Common myeloid progenitor, CD34-positive (primary cell): ENCODE measurements at regions not wholly inside any gene's neighbourhood (a gene's known extent, or its start where the extent isn't known, plus 50 kb on each side); places are given as distances from the start of the nearest gene placed in this dataset.
"Not testable (repeated sequence)": the region's sequence is repeated elsewhere in the genome, so short reads cannot be mapped to it uniquely, and the experiment has no call there.

Experiments
- CTCF ChIA-PET: fragments of 350-600 bp; sonication (Branson Sonifier 250); formaldehyde crosslinking; loops from one replicate; lab custom pipeline; 2021; ENCODE audit warnings: antibody characterized with exemption; lab: Charles Lee
- POLR2A ChIA-PET: fragments of 350-600 bp; sonication (Branson Sonifier 250); formaldehyde crosslinking; loops from one replicate; lab custom pipeline; 2021; ENCODE audit warnings: antibody characterized with exemption; lab: Charles Lee
- DNase-seq, 3 donors: peaks; one replicate each; pipeline versions ENCODE4 v3.0.0 to v3.0.0-alpha.2; 2013
- H3K27ac ChIP-seq, 2 experiments: 1 replicate in 1 of 2; 2 replicates in 1 of 2; pipeline ENCODE4 v1.7.0; 2013; ENCODE audit warnings: inconsistent platforms in 2 of 2, low read length in 2 of 2, mild to moderate bottlenecking in 2 of 2, low read depth in 1 of 2, moderate library complexity in 1 of 2; ENCODE audit not compliant: severe bottlenecking in 2 of 2, insufficient read depth in 1 of 2, poor library complexity in 1 of 2
- H3K27me3 ChIP-seq, 5 experiments: replicated peaks in 2 of 5; 1 replicate in 3 of 5; 2 replicates in 2 of 5; pipeline versions ENCODE4 v1.6.1 to v1.7.0; 2013; ENCODE audit warnings: low read length in 4 of 5, mild to moderate bottlenecking in 2 of 5, moderate library complexity in 2 of 5, inconsistent platforms in 1 of 5; ENCODE audit not compliant: insufficient read depth in 5 of 5, control insufficient read depth in 4 of 5
- H3K36me3 ChIP-seq, 4 experiments: 1 replicate in 2 of 4; 2 replicates in 2 of 4; pipeline versions ENCODE4 v1.6.1 to v1.7.0; 2013; ENCODE audit warnings: low read length in 3 of 4, control low read depth in 1 of 4, mild to moderate bottlenecking in 1 of 4; ENCODE audit not compliant: control insufficient read depth in 4 of 4, insufficient read depth in 4 of 4
- H3K4me1 ChIP-seq, 4 experiments: 1 replicate in 3 of 4; 2 replicates in 1 of 4; pipeline versions ENCODE4 v1.6.1 to v1.7.1; 2013; ENCODE audit warnings: low read length in 3 of 4, mild to moderate bottlenecking in 3 of 4, control low read depth in 1 of 4, inconsistent platforms in 1 of 4, moderate library complexity in 1 of 4; ENCODE audit not compliant: control insufficient read depth in 4 of 4, insufficient read depth in 4 of 4; ENCODE audit errors: control extremely low read depth in 1 of 4
- H3K4me3 ChIP-seq, 7 experiments: 1 replicate in 4 of 7; 2 replicates in 3 of 7; pipeline versions ENCODE4 v1.5.1 to v1.7.0; 2013; ENCODE audit warnings: mild to moderate bottlenecking in 7 of 7, low read length in 6 of 7, moderate library complexity in 6 of 7, inconsistent platforms in 2 of 7, low read depth in 2 of 7, control low read depth in 1 of 7; ENCODE audit not compliant: insufficient read depth in 4 of 7, control insufficient read depth in 1 of 7; ENCODE audit errors: extremely low read depth in 1 of 7
- H3K9me3 ChIP-seq, 5 experiments: 1 replicate in 4 of 5; 2 replicates in 1 of 5; pipeline versions ENCODE4 v1.6.1 to v1.7.1; 2013; ENCODE audit warnings: low read length in 4 of 5, mild to moderate bottlenecking in 2 of 5, inconsistent platforms in 1 of 5, low read depth in 1 of 5, moderate library complexity in 1 of 5; ENCODE audit not compliant: control insufficient read depth in 4 of 5, insufficient read depth in 2 of 5; ENCODE audit errors: control extremely low read depth in 1 of 5
- WGBS: methylation state at CpG from one replicate; pipeline ENCODE4 v1.1.5; 2013; ENCODE audit not compliant: insufficient coverage; 5-methylcytosine and 5-hydroxymethylcytosine counted together

GRCh38 chr5:107011605-107012004 lies 659.1 kb downstream of the EFNA5 start:
- Histone ChIP-seq H3K27ac (no peak overlapping the region), H3K27me3 (no peaks in the 10 kb centered on the region), H3K4me1 (no peaks in the 10 kb centered on the region), H3K36me3 (no peaks in the 10 kb centered on the region), H3K9me3 (no peaks in the 10 kb centered on the region), H3K4me3 (no peak overlapping the region)
- DNase-seq: no peak
- ChIA-PET CTCF (no interaction called here), POLR2A (no interaction called here)
- WGBS: 99% methylated on average over 5 of the region's 7 CpGs

- H3K27ac ChIP-seq: no peak overlapping the region
- CTCF ChIA-PET: no interaction called here
- H3K4me1 ChIP-seq: no peaks in the 10 kb centered on the region
- 94% methylated on average over 4 of the region's 6 CpGs for WGBS
- no peak overlapping the region for H3K4me3 ChIP-seq
- POLR2A ChIA-PET: no interaction called here
- no peak for DNase-seq
- H3K9me3 ChIP-seq: no peaks in the 10 kb centered on the region
- H3K36me3 ChIP-seq: no peaks in the 10 kb centered on the region
- no peaks in the 10 kb centered on the region for H3K27me3 ChIP-seq
Measured at GRCh38 chr5:107010060-107010459, 660.7 kb downstream of the EFNA5 start.

DNA sequence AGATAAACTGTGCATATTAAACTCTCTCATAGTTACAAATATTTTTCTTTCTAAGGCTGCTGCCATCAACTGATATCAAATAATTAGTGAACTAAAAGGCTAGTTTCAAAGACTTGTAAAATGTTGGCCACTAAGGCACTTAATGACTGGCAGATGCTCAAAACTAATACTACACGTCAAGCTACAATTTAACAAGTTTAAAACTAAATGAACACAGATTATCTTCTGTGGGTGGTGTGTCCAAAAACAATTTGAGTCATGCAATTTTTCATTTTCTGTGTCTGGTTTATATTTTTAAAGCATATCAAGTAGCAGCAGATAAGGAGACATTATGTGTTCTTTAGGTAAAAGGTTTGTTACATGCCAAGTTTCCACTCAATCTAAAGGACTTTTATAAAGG lies 665.1 kb downstream of the EFNA5 start:
- no CpG with 5 or more reads among the region's 1 CpG for WGBS
- Histone ChIP-seq H3K27ac (no peak overlapping the region), H3K36me3 (no peaks in the 10 kb centered on the region), H3K27me3 (no peaks in the 10 kb centered on the region), H3K4me1 (no peaks in the 10 kb centered on the region), H3K9me3 (no peaks in the 10 kb centered on the region), H3K4me3 (no peak overlapping the region)
- DNase-seq: no peak
- ChIA-PET POLR2A (no interaction called here), CTCF (no interaction called here)

- 67% methylated on average over 1 of the region's 4 CpGs for WGBS
- no peaks in the 10 kb centered on the region for H3K36me3 ChIP-seq
- no peaks in the 10 kb centered on the region for H3K4me1 ChIP-seq
- H3K27me3 ChIP-seq: no peaks in the 10 kb centered on the region
- CTCF ChIA-PET: no interaction called here
- no peak for DNase-seq
- POLR2A ChIA-PET: no interaction called here
- no peaks in the 10 kb centered on the region for H3K9me3 ChIP-seq
- H3K4me3 ChIP-seq: no peak overlapping the region
- H3K27ac ChIP-seq: no peak overlapping the region
Measured at GRCh38 chr5:107005161-107005560, 665.6 kb downstream of the EFNA5 start.

- ChIA-PET CTCF (no interaction called here), POLR2A (no interaction called here)
- no peak for DNase-seq
- Histone ChIP-seq H3K27ac (no peak overlapping the region), H3K4me3 (no peak overlapping the region), H3K4me1 (no peaks in the 10 kb centered on the region), H3K27me3 (no peaks in the 10 kb centered on the region), H3K9me3 (no peaks in the 10 kb centered on the region), H3K36me3 (no peaks in the 10 kb centered on the region)
Measured at GRCh38 chr5:107002115-107002514, 668.6 kb downstream of the EFNA5 start.

- DNase-seq, H3K4me1 ChIP-seq, H3K27me3 ChIP-seq, POLR2A ChIA-PET, H3K9me3 ChIP-seq, H3K4me3 ChIP-seq, H3K27ac ChIP-seq, H3K36me3 ChIP-seq: not testable (repeated sequence)
- CTCF ChIA-PET: interaction anchor here (0.8 kb wide), 1 partner anchor 11 kb away, joined by 4 read pairs; no protein-coding TSS in a partner anchor
- WGBS: 97% methylated on average over 5 of the region's 6 CpGs
Measured at GRCh38 chr5:106999506-106999905, 671.2 kb downstream of the EFNA5 start.

- Histone ChIP-seq H3K9me3 (no peaks in the 10 kb centered on the region), H3K27me3 (no peaks in the 10 kb centered on the region), H3K36me3 (no peaks in the 10 kb centered on the region), H3K27ac (no peak overlapping the region), H3K4me1 (no peaks in the 10 kb centered on the region), H3K4me3 (no peak overlapping the region)
- POLR2A ChIA-PET: no interaction called here
- CTCF ChIA-PET: no interaction called here
- no CpG with 5 or more reads among the region's 2 CpGs for WGBS
- DNase-seq: no peak
Measured at GRCh38 chr5:106986006-106986405, 684.7 kb downstream of the EFNA5 start.
